Body of pancreas (tissue), 4 donors: ENCODE measurements at regions not wholly inside any gene's neighbourhood (a gene's known extent, or its start where the extent isn't known, plus 50 kb on each side); places are given as distances from the start of the nearest gene placed in this dataset.

Experiments
- ATAC-seq: fragments of 150-250 bp; one replicate; pipeline ENCODE4 v1.9.1; 2016
- DNase-seq, 4 donors: peaks; one replicate each; pipeline ENCODE4 v3.0.0-alpha.2; 2019
- H3K27ac ChIP-seq, 4 donors: fragments of 200-600 bp; sonication (generic); 1 replicate in 3 of 4; 2 replicates in 1 of 4; pipeline versions ENCODE4 v1.5.1 to v1.6.1; 2016 to 2019; ENCODE audit warnings: mild to moderate bottlenecking in 1 of 4, mixed read lengths in 1 of 4, moderate library complexity in 1 of 4
- H3K27me3 ChIP-seq, 2 donors: fragments of 200-600 bp; sonication (generic); one replicate each; pipeline ENCODE4 v1.6.0; 2016; ENCODE audit warnings: mild to moderate bottlenecking in 1 of 2
- H3K36me3 ChIP-seq, 2 donors: fragments of 200-600 bp; sonication (generic); replicated peaks in 1 of 2; 2 replicates each; pipeline ENCODE4 v1.5.1; 2016; ENCODE audit warnings: low read depth in 2 of 2; ENCODE audit not compliant: insufficient read depth in 1 of 2
- H3K4me1 ChIP-seq: fragments of 200-600 bp; sonication (generic); one replicate; pipeline ENCODE4 v1.6.0; 2016
- H3K4me3 ChIP-seq, 2 donors: fragments of 200-600 bp; sonication (generic); 1 replicate in 1 of 2; 2 replicates in 1 of 2; pipeline ENCODE4 v1.5.1; 2016 to 2019
- H3K9me3 ChIP-seq, 3 donors: fragments of 200-600 bp; sonication (generic); 1 replicate in 2 of 3; 2 replicates in 1 of 3; pipeline ENCODE4 v1.5.1; 2016
- CTCF ChIP-seq, 7 experiments: fragments of 450-650 bp in 4 of 7; fragments of 200-600 bp in 3 of 7; sonication (generic) in 3 of 7; IDR thresholded peaks; one replicate each; pipeline ENCODE4 v1.5.1; 2016 to 2019; ENCODE audit warnings: antibody characterized with exemption in 7 of 7
- POLR2A ChIP-seq, 3 donors: fragments of 450-650 bp; IDR thresholded peaks; one replicate each; pipeline ENCODE4 v1.6.1; 2016; ENCODE audit warnings: antibody characterized with exemption in 3 of 3, mild to moderate bottlenecking in 2 of 3
- WGBS, 2 donors: methylation state at CpG; one replicate each; pipeline ENCODE4 v1.1.5; 2017; 5-methylcytosine and 5-hydroxymethylcytosine counted together
- intact Hi-C: fragments of 100-400 bp; cut with DNase I; formaldehyde crosslinking; loops from one replicate; pipeline ENCODE4 v1.15.1; 2023

GRCh38 chr14:98379830-98380229, 892.2 kb downstream of the BCL11B start:
- Histone ChIP-seq H3K27ac (no peak overlapping the region), H3K36me3 (no peaks in the 10 kb centered on the region), H3K4me1 (no peaks in the 10 kb centered on the region), H3K27me3 (no peaks in the 10 kb centered on the region), H3K9me3 (no peaks in the 10 kb centered on the region), H3K4me3 (no peak overlapping the region)
- ATAC-seq, result no peak
- intact Hi-C loops, result no loop called here
- no peak for DNase-seq
- 40 to 52% methylated on average over 3 of the region's 3 CpGs for WGBS, 2 donors
- TF ChIP-seq POLR2A (IDR thresholded peaks at IDR 0.05), result no peak
- no peak for TF ChIP-seq CTCF (IDR thresholded peaks at IDR 0.05)

- intact Hi-C loops, result no loop called here
- TF ChIP-seq CTCF (IDR thresholded peaks at IDR 0.05) (no peak), POLR2A (IDR thresholded peaks at IDR 0.05) (no peak)
- ATAC-seq (no peak), DNase-seq (no peak)
- H3K4me3 ChIP-seq, result no peak overlapping the region
- H3K9me3 ChIP-seq, result no peaks in the 10 kb centered on the region
- H3K4me1 ChIP-seq, result no peaks in the 10 kb centered on the region
- no peak overlapping the region for H3K27ac ChIP-seq
- H3K27me3 ChIP-seq, result no peaks in the 10 kb centered on the region
- H3K36me3 ChIP-seq, result no peaks in the 10 kb centered on the region
- 34 to 66% methylated on average over 4 of the region's 4 CpGs for WGBS, 2 donors
Observed at GRCh38 chr14:98382662-98383061, 889.3 kb downstream of the BCL11B start.

GRCh38 chr14:98385851-98386250, 886.1 kb downstream of the BCL11B start:
- no peaks in the 10 kb centered on the region for H3K27me3 ChIP-seq
- intact Hi-C loops, result no loop called here
- no peak overlapping the region for H3K27ac ChIP-seq
- TF ChIP-seq CTCF (IDR thresholded peaks at IDR 0.05) (no peak), POLR2A (IDR thresholded peaks at IDR 0.05) (no peak)
- no peaks in the 10 kb centered on the region for H3K36me3 ChIP-seq
- H3K4me1 ChIP-seq, result no peaks in the 10 kb centered on the region
- ATAC-seq (no peak), DNase-seq (no peak)
- 80% methylated on average over 3 of the region's 3 CpGs for WGBS, 2 donors
- no peak overlapping the region for H3K4me3 ChIP-seq
- H3K9me3 ChIP-seq, result no peaks in the 10 kb centered on the region

- intact Hi-C loops, result no loop called here
- Histone ChIP-seq H3K27ac (no peak overlapping the region), H3K36me3 (no peaks in the 10 kb centered on the region), H3K4me1 (no peaks in the 10 kb centered on the region), H3K9me3 (no peaks in the 10 kb centered on the region), H3K27me3 (no peaks in the 10 kb centered on the region), H3K4me3 (no peak overlapping the region)
- TF ChIP-seq POLR2A (IDR thresholded peaks at IDR 0.05), result no peak
- no peak for TF ChIP-seq CTCF (IDR thresholded peaks at IDR 0.05)
- 52 to 62% methylated on average over 3 of the region's 3 CpGs for WGBS, 2 donors
- no peak for ATAC-seq
- DNase-seq, result no peak
Observed at GRCh38 chr14:98391061-98391460, 880.9 kb downstream of the BCL11B start.

GRCh38 chr14:98393527-98393926, 878.5 kb downstream of the BCL11B start:
- Histone ChIP-seq H3K4me3 (no peak overlapping the region), H3K36me3 (no peaks in the 10 kb centered on the region), H3K9me3 (no peaks in the 10 kb centered on the region), H3K4me1 (no peaks in the 10 kb centered on the region), H3K27ac (no peak overlapping the region), H3K27me3 (no peaks in the 10 kb centered on the region)
- no peak for TF ChIP-seq CTCF (IDR thresholded peaks at IDR 0.05)
- no peak for TF ChIP-seq POLR2A (IDR thresholded peaks at IDR 0.05)
- 50 to 70% methylated on average over 2 to 4 of the region's 4 CpGs for WGBS, 2 donors
- no peak for DNase-seq
- intact Hi-C loops, result no loop called here
- ATAC-seq, result no peak
